ENCODE measurements at regions not wholly inside any gene's neighbourhood (a gene's known extent, or its start where the extent isn't known, plus 50 kb on each side); places are given as distances from the start of the nearest gene placed in this dataset.

DNA sequence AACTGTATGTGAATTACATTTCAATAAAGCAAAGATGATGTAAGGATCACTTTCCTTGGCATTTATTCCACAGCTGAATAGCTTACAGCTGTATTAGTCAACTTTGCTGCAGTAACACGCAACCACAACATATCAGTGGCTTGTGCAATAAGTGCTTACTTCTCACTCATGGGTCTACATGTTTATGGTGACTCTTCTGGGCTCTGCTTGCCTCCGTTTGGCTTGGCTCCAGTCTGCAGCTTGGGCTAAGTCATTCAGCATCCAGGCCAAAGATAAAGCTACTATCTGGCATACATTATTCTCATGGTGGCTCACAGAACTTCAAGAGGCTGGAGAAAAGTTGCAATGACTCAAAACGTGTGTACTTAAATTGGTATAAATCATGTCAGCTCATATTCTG, 355.0 kb downstream of the RNF144A start:
- DNase-seq (ENCODE audit: low read depth) = no peak
- no peak overlapping the region for H3K4me3 ChIP-seq (ENCODE audit: low read depth, low read length)

DNA sequence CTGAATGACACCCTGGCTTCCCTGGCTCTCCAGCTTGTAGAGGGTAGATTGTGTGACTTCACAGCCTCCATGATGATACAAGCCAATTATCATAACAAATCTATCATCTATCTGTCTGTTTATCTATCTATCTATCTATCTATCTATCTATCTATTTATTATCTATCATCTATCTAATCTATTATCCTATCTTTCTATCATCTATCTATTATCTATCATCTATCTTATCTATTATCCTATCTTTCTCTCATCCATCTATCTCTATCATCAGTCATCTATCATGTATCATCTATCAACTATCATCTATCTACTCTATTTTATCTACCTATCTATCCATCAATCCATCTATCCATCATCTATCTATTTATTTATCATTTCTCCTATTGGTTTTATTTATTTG, 361.8 kb downstream of the RNF144A start:
- no peak overlapping the region for H3K4me3 ChIP-seq (ENCODE audit: low read depth, low read length)
- DNase-seq (ENCODE audit: low read depth) = no peak

DNA sequence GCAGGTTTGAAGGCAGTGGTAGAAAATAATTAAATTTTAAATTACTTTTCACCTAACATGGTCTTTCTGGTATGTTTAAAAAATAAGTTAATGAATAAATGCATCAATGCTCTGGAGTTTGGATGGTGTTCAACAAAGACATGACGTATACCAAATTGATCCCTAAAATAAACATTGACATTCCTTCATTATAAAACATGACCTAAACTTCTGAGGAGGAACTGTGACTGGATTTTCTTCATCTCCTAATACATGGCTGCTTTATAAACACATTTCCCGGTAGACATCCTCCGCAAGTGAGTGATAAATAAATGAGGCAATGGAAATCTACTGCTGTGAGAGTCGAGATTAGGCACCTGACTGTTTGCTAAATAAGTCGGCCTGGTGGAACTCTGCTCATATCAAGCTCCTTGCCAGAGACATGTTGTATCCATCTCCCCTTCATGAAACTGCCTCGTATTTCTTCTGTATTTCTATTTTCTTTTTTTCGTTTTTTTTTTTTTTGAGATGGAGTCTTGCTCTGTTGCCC, 362.3 kb downstream of the RNF144A start:
- no peak overlapping the region for H3K4me3 ChIP-seq (ENCODE audit: low read depth, low read length)
- DNase-seq (ENCODE audit: low read depth) = no peak

DNA sequence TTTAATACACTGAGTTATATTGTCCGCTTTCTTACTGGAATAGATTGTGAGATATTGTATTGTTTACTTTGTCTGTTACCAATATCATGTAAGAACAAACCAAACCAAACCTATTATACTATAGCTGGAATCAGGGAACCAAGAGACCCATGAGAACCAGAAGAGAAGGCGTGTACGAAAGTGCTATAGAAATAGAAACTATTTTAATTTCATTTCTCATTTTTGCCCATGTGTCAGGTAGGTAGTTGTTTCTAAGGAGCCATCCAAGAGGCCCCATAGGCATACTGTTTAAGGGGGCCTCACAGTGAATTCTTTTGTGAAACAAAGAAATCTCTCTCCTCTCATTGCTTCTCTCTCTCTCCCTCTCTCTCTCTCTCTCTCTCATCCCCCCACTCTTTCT, 363.6 kb downstream of the RNF144A start:
- H3K4me3 ChIP-seq (ENCODE audit: low read depth, low read length) = no peak overlapping the region
- no peak for DNase-seq (ENCODE audit: low read depth)

DNA sequence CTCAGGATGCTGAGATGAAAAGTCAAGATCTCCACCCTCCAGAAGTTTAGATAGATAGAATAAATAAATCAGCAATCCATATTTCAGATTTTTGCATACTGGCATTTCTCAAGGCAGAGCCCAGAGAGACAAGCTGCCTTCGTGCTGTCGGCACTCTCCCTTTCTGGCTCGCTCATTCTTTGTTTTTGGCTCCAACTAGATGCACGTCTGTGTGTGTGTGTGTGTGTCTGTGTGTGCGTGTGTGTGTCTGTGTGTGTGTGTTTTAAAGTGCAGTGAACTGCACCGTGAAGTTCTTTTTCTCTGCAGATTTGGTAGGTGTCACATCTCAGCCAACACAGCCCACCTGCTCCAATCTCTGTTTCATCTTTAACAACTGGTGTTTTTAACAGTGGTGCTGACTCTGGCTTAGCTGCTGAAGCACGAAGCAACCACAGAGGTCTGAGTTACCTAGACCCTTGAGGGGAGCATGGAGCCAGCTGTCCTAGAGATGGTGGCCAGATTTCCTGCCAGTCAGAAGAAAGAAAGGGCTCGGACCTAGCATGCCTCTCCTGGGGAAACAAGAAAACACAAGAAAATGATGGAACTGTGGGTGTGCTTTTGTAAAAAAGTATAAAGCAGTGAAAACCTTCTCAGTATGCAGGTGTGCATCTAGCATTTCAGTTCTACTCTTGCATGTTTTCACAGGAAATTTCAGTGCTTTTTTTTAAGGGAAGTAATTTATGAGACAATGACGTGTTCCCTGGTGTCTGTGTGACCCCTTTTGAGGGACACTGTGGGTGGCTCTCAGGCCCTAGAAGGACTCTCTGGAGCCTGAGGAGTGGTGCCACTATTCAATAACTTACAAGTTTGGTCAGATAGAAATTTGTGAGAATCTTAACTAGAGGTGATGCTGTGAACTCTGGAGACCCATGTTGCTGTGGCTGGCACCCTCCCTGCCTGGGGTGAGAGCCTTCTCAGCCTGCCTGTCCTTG, 364.3 kb downstream of the RNF144A start:
- no peak overlapping the region for H3K4me3 ChIP-seq (ENCODE audit: low read depth, low read length)
- no peak for DNase-seq (ENCODE audit: low read depth)

DNA sequence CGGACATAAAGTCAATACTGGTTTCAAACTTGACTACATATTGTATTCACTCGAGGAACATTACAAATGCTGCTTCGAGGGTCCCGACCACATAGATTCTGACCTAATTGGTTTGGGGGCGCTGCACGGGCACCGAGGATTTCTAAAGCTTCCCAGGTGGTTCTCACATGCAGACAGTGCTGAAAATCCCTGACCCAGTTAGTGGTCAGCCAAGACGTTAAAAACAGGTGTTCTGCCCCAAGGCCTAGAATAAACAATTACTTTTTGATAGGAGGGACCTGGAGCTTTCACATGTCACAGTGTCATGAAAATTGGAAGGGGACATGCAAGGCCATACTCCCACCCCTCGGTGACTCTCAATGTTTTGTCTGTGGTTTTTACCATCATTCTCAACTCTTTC, 368.9 kb downstream of the RNF144A start:
- H3K4me3 ChIP-seq (ENCODE audit: low read depth, low read length) = no peak overlapping the region
- no peak for DNase-seq (ENCODE audit: low read depth)

DNA sequence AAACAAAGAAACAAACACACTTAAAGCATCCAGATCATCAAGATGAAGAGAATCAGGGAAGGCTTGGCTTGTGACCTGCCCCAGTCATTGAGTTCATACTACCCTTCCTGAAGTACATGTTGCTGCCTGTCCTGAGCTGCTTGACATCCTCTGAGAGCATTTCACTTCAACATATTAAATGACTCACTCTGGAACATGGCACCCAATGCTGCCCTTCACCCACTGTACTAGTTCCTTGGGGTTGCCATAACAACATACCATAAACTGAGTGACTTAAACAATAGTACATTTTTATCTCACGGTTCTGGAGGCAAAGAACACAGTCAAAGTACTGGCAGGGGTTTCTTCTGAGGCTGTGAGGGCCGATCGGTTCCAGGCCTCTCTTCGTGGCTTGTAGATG, 371.3 kb downstream of the RNF144A start:
- no peak overlapping the region for H3K4me3 ChIP-seq (ENCODE audit: low read depth, low read length)
- DNase-seq (ENCODE audit: low read depth) = no peak

DNA sequence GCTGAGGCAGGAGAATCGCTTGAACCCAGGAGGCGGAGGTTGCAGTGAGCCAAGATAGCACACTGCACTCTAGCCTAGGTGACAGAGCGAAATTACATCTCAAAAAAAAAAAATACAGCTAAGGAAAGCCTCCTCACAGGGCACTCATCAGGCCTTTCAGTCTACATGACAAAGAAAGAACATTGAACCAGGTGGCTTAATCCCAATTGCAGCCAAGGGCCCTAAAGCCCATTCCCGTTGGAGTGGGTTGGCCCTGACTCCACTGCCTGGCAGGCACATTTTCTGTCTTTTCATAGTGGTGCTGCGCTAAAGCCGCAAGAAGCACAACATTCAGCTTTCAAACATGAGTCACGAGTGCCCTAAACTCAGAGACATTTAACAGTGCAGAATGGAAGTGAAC, 372.5 kb downstream of the RNF144A start:
- no peak overlapping the region for H3K4me3 ChIP-seq (ENCODE audit: low read depth, low read length)
- DNase-seq (ENCODE audit: low read depth) = no peak

DNA sequence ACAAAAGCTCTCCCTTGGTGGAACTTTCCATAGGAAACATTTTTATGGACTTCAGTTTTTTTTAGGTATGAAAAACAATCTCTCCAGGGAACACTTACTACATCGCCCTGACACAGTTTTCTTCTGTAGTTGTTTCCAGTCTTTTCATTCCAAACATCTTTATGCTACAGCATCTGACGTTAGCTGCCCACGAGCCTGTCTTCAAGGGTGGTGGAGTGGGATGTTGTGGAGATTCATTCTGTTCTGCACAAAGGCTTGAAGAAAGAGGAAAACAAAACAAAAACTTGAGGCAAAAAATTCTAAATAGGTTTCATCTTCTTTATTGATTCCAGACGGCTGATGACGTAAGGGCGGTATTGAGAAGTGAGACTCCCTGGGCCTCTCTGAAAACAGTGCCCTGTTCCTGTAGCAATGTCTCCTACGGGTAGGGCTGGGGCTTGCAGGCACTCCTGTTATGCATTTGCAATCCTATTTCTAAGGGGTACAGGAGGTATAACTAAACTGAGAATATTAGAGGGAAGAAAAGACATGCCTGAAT, 375.0 kb downstream of the RNF144A start:
- DNase-seq (ENCODE audit: low read depth) = no peak
- no peak overlapping the region for H3K4me3 ChIP-seq (ENCODE audit: low read depth, low read length)

DNA sequence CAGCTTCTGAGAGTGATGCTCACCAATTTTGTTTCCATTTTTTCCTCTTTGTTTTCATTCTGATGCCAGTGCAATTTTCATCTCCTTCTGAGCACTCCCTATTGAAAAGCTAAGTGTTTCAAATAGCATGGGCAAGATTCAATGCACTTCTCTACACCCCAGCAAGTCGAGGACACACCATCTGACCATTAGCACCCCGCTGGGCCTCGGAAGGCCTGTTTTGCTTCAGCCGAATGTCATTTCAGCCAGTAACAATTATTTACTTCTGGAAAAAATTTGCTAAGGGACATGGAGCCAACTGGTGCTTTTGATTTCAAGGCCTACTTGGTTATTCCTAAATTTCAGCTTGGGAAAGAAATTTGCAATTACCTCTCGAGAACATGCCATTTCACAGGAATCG, 392.4 kb downstream of the RNF144A start:
- DNase-seq (ENCODE audit: low read depth) = no peak
- H3K4me3 ChIP-seq (ENCODE audit: low read depth, low read length) = no peak overlapping the region

DNA sequence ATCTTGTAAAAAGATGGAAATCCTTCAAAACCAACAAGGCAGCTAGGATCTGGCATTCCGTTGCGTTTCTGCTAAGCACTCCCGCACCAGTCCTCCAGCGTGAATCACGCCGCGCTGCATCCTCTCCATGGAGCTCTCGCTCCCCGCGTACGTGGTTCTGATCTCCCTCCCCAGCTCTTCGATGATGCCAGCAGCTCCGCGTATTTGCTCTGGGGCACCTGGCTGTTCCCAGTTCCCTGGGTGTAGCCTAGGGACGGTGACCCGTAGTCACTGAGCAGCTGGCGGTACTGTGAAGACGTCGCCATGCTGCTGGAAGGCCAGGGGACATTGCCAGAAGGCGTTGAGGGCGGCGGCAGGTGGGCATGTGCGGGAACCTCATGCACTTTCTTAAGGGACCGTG, 407.5 kb downstream of the RNF144A start:
- no peak for DNase-seq (ENCODE audit: low read depth)
- no peak overlapping the region for H3K4me3 ChIP-seq (ENCODE audit: low read depth, low read length)

DNA sequence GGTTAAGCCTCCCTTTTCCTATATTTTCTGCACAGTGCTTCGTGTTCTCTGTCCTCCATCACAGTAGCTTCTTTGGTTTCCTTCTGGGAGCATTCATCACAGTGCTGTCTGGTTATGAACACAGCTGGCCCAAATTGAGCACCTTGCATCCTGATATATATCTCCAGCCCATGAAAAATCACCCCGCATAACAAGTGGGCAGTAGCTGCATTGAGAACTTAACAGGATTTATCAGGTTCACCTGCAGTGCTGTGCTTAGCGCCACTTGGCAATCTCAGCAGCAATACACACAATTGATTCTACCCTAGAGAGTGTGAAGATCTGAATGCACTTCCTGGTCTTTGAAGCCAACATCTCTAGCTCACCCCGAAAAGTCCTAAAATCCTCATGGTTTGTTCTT, 408.0 kb downstream of the RNF144A start:
- DNase-seq (ENCODE audit: low read depth) = no peak
- no peak overlapping the region for H3K4me3 ChIP-seq (ENCODE audit: low read depth, low read length)

DNA sequence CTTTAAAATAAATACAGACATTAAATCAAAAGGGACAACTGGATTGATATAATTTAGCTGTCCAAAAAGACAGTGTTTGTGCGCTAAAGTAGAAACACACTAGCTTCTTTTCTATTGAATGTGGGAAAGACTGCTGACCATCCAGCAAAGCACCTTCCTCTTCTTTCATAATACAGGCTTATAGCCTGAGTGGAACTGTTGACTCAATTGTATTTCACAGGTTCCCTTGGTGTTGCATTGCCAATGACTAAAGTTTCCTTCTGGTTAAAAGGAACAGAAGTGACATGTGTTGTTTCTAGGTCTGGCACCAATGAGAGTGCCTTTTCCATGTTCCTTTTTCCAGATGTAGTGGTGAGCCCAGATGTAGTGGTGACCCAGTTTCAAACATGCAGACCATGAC, 412.3 kb downstream of the RNF144A start:
- no peak for DNase-seq (ENCODE audit: low read depth)
- H3K4me3 ChIP-seq (ENCODE audit: low read depth, low read length) = no peak overlapping the region

DNA sequence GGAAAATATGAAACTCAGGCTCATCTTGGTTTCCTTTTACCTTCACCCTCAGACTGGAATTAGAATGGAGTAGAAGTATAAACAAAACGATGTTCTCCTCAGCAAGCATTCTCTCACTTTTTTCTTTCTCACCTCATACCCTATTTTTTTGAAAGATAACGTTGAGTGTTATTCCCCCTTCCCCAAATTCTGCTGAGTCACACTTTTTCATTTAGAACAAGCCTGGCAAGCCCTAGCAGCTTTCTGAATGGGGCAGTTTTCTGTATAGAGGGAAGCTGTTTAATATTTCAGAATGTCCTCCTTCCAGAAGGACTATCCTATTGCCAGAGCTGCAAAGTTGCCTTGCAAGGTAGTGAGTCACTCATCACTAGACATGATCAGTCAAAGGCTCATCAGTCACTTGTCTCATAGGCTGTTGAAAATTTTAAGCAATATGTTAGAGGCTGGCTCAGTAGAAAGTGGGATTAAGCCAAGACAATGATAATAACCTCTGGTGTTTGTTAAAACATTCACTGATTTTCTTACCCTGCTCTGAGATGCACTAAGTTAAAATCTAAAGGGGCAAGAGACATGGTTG, 416.1 kb downstream of the RNF144A start:
- no peak overlapping the region for H3K4me3 ChIP-seq (ENCODE audit: low read depth, low read length)
- no peak for DNase-seq (ENCODE audit: low read depth)

DNA sequence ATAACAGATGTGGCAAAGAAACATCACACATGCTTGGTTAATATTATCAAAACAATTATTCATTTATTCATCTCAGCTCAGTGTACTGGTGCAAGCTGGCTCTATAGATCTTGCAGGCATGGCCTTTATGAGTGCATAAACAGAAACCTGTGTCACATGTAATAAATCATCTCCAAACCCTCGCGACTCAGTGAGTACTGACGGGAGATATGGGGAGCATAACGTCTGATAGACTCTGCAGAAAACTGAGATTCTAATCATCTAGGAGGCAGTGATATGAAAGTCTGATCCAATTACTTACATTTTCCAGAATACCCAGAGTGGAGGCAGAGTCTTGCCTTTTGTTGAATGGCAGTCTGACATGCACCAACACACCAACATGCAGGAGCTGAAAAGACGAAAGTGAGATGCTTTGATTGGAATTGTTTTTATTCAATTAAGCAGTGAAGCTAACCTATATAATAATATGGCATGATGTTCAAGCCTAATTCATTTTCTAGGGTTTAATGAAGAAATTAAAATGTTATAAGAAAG, 416.8 kb downstream of the RNF144A start:
- no peak overlapping the region for H3K4me3 ChIP-seq (ENCODE audit: low read depth, low read length)
- no peak for DNase-seq (ENCODE audit: low read depth)

DNA sequence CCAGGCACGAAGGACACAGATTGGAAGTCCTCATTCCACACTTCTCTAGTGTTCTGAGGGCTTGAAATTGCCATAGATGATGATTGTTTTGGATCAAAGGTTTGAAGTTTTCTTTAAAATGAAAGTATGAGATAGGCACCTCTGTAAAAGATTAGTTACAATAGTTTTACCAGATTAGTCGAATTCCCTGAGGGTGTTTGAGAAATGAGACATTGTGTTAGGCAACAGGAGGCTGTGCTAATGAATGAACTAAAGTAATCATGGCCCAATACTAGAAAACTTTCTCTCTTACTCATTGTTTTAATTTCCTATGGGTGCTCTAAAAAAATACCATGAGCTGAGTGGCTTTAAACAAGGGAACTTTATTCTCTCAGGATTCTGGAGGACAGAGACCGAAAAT, 421.7 kb downstream of the RNF144A start:
- DNase-seq (ENCODE audit: low read depth) = no peak
- H3K4me3 ChIP-seq (ENCODE audit: low read depth, low read length) = no peak overlapping the region

DNA sequence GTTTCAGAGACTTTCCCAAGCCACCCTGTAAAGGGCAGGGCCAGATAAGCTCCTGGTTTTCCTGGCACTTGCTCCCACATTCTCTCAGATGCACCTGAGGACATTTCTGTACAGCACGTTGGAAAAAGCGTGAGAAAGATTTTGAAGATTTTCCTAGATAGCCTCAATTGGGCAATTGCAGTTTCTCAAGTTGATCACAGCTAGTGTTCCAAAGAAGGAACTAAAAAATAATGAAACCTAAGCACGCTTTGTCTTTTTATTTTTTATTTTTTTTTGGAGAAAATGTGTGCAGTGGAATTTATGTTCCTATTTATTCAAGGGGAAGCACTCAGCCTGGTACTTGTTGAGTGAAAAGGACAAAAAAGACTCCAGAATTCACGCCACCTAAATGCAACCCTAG, 429.1 kb downstream of the RNF144A start:
- no peak for DNase-seq (ENCODE audit: low read depth)
- H3K4me3 ChIP-seq (ENCODE audit: low read depth, low read length) = no peak overlapping the region

DNA sequence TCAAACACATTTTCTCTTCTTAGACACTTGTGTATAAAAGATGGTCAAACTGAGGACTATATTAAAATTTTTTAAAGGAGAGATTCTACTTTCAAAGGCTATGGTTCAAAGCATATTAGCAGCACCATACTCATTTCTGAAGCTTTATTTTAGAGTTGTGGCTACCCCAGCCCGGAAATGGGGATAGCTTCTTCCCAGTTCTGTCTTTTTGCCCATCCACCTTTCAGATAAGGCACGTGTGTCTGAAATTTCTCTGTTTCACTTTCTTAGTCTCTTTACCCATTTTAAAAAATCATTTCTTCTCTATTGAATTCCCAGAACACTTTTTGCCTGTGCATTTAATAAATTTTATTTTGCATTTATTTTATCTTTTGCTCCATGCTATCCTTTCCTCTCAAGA, 431.5 kb downstream of the RNF144A start:
- H3K4me3 ChIP-seq (ENCODE audit: low read depth, low read length) = no peak overlapping the region
- DNase-seq (ENCODE audit: low read depth) = no peak

DNA sequence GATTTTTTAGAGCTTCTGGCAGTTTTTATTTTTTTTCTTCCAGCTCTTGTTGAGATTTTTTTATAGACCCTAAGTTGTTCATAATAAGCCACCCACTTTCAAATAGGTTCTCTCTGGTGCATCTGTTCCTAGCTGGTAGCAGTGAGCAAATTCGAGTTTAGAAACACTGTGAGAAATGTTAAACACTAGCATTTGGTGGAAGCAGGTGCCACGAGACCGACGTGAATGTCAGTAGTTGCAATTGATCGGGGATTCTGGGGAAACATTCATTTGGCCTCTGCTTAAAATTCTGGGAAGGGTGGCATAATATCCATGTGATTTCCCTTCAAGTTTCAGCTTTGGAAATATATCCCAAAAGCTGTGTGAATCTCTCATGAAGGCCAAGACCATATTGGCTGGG, 435.0 kb downstream of the RNF144A start:
- no peak overlapping the region for H3K4me3 ChIP-seq (ENCODE audit: low read depth, low read length)
- no peak for DNase-seq (ENCODE audit: low read depth)

DNA sequence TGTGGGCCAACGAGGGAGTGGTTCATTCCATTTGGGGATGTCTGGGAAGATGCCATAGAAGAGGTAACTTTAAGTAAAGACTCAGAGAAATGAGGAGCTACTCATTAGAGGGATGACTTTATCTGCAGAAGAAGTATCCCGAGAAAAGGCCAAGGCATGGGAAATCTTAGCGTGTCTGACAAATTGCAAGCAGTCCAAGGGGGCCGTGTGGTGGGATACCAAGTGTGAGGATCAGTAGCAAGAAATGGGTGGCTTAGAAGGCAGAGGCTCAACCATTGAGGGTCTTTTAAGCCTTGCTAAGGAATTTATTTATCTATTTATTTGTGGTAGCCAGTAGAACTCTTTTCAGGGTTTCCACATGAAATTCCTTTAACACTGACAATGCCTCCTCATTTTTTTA, 436.4 kb downstream of the RNF144A start:
- DNase-seq (ENCODE audit: low read depth) = no peak

More for the DNA sequence above, 436.4 kb downstream of the RNF144A start:
- no peak overlapping the region for H3K4me3 ChIP-seq (ENCODE audit: low read depth, low read length)

All from skeletal muscle cell (primary cell).